ENCODE measurements at regions not wholly inside any gene's neighbourhood (a gene's known extent, or its start where the extent isn't known, plus 50 kb on each side); places are given as distances from the start of the nearest gene placed in this dataset.
"Not testable (repeated sequence)": the region's sequence is repeated elsewhere in the genome, so short reads cannot be mapped to it uniquely, and the experiment has no call there.

DNA sequence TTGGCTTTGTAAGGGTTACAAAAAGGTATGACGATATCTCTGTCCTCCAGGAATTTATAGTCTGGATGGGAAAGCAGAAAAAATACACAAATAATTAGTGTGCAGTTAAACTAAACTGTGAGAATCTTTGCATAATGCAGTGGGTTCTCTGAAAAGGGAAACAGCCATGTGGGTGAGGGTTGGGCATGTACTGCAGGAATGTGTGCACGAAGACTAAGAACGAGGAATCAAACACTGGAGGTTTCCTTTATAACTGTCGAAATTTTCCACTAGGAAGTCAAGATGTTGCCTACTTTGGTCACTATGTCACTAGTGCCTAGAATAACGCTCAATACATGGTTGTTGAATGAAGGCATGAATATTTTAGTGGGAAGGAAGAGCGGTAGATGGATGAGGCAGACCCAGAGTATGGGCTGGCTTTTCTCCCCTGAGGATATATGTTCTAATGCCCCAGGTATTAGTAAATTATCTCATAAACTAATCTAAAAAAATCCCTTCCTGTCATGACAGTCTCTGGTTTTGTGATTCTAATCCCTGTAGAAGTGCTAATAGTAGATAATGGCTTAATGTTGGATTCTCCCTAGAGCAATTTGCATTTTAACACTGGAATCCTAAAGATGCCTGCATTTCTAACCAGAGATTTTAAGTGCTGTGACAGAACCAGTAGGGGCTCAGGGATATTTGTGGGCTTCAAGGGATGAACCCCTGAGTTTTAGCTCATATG lies 227.3 kb downstream of the NMUR2 start:
- no peak for DNase-seq

DNA sequence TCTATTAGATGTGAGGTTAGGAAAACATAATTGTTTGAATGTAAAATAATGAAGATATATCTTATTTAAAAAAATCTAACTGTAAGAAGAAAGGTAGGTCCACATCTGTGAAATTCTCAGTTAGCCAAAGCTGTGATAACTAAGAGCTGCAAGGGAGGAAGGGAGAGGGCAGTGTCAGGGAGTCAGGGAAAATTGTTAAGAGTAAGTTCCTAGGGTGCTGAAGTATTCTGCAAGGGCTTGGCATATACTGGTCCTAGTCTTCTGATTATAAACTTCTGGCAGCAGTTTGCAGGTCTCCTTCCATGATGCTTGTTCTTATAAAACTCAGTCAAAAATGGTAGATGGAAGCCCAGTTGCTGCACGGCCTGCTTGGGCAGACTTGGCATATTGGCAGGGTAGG lies 233.2 kb downstream of the NMUR2 start:
- DNase-seq: no peak

DNA sequence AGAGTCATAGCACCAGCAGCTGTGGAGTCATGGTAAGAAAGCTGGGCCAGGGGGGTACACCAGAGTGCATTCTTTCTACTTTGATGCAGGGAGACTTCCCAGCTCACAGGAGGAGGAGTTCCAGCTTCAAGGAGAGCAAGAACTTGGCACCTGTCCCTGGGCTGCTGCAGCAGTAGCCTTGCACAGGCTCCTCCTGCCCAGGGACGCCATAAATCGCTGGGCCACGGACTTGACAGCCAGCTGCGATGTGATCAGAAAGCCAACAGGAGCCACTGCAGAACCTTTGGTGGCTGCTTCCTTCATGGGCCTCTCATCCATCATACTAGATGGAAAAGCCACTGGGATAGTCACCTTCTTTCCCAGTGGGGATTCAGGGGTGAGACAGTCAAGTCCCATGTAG lies 234.7 kb downstream of the NMUR2 start:
- DNase-seq: no peak

DNA sequence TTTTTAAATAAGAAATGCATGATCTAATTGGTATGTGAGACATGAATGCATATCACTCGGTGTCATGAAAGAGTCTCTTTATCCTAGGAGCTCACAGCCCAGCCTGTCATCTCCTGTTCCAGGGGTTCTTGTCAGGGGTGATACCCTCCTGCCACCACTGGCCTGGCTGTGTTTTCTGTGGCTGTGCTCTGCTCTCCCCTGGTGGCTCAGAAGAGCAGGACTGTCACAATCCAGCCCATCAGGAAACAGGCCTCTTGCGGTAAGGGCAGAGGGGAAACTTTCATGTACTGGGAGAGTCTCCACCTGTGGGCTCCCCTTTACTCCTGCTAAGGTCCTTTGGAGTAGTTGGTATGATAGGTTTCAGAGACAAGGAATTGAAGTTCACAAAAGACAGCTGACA lies 240.2 kb upstream of the GLRA1 start:
- DNase-seq: no peak

DNA sequence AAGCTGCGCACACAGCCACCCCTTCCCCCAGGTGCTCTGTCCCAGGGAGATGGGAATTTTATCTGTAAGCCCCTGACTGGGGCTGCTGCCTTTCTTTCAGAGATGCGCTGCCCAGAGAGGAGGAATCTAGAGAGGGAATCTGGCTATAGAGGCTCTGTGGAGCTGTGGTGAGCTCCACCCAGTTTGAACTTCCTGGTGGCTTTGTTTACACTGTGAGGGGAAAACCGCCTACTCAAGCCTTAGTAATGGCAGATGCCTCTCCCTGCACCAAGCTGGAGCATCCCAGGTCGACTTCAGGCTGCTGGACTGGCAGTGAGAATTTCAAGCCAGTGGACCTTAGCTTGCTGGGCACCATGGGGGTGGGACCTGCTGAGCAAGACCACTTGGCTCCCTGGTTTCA lies 235.2 kb upstream of the GLRA1 start:
- not testable (repeated sequence) for DNase-seq

DNA sequence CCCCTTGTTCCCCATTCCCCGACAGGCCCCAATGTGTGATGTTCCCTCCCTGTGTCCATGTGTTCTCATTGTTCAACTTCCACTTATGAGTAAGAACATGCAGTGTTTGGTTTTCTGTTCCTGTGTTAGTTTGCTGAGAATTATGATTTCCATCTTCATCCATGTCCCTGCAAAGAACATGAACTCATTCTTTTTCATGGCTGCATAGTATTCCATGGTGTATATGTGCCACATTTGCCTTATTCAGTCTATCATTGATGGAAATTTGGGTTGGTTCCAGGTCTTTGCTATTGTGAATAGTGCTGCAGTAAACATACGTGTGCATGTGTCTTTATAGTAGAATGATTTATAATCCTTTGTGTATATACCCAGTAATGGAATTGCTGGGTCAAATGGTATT lies 229.8 kb upstream of the GLRA1 start:
- DNase-seq: not testable (repeated sequence)

DNA sequence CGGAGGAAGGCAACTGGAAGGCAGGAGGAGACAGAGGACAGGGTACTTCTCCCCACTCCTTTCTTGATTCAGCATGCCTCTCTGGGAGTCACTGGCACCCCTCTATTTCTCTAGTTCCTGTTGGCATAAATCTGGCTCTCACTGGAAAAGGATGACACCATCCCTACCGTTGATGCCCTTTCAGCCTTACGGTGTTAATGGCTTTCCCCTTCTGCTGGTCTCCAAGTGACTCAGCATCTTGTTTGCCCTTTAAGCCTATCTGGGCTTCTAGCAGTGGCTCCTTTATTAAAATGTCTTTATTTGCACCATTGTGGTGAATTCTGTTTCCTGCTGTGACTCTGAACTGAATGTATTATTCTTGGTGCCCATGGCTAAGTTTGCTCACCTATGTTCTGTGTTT lies 227.3 kb upstream of the GLRA1 start:
- no peak for DNase-seq

DNA sequence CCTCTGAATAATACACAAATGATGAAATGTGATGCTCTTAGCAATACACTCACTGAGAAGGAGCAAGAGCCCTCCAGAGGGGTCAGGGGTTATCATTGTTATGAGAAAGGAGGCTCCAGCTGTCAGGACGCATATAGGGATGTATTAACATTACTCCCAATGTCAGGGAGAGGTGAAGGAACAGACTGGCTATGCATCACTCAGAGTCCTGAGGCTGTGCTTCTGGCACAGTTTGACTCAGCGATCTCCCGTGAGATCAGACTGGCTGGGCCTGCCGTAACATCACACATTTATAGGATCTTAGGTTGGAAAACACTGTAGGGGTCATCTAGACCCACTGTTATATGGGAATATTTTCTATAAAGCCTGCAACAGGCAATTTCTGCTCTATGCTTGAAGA lies 226.5 kb upstream of the GLRA1 start:
- DNase-seq: no peak

DNA sequence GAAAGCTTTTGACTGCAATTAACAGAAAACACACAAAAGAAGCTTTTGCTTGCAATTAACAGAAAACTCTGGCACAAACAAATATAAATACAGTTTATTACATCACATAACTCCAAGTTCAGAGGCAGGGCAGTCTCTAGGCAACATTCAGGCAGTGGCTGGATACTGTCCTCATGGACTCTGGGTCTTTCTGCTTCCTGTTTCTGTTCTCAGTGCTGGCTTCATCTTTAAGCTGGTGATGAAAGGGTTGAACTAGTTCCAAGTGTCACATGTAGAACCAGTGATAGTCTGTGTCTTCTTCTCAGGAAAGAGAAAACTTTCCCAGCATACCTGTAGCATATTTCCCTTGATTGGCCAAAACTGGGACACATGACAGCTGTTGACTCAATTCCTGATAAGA lies 222.6 kb upstream of the GLRA1 start:
- DNase-seq: no peak

DNA sequence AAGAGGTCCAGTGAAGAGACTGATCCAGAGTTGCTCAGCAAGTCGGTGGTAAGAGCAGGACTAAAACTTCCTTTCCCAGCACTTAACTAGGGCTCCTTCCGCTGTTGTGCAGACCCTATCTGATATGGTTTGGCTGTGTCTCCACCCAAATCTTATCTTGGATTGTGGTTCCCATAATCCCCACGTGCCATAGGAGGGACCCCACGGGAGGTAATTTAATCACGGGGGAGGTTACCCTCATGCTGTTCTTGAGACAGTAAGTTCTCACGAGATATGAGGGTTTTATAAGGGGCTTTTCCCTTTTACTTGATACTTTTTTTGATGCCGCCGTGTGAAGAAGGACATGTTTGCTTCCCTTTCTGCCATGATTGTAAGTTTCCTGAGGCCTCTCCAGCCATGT lies 221.9 kb upstream of the GLRA1 start:
- DNase-seq: no peak

DNA sequence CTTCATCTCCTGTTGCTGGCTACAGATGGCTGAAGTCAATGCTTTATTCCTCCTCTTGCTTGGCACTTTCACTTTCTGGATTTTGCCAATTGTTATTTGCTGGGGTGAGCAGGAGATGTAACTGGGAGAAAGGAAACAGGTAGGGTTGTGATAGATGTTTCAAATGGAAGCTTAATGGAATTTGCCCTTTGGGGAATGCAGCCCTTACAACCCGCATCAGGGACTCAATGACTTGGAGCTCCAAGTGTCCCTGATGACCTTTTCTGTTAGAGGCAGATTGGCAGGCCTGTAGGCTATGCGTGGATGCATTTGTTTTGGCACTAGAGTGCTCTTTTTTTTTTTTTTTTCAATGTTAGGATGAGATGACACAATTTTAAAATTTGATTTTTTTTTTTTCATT lies 219.9 kb upstream of the GLRA1 start:
- no peak for DNase-seq

DNA sequence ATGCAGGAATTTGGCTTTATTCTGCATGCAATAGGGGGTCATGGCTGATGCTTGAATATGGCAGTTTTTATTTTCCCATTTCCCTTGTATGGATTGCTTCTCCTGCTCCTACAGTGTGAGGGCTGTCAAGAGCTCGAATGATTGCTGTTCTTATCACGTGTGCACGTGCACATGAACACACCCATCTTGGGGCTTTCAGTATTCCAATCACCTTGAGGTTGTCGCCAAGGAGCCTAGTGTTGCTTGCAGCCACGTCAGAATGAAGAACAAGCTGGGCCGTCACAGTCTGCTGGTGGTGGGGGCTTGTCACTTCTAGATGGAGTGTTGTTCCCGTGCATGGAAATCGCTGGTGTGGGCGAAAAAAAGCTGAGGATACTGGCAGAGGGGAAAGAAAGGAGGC lies 219.4 kb upstream of the GLRA1 start:
- DNase-seq: no peak

DNA sequence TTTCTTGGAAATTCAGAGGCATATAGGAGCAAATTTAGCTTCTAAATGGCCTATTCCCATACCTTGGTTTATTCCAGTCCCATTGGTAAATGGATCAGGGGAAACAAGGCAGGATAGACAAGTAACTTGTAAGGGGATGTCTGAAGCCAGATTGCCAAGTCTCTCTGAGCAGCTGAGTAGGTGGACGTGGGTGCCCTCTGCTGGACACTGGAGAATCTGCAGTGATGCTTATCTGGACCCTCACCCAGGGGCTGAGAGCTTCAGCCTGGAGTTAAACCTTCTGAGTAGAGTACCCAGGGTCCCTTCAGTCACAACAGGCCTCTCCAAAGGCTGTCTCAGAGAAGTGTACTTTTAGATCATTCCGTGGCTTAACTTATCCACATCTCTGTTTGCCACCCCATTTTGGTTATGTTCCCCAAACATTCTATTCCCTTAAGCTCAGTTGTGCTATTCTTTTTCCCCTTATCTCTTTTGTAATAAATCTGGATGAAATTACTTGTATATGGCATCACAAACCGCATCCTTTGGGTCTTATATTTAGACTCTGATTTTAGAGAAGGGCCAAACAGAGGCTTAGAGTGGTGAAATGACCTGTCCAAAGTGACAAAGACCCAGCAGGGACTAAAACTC lies 218.3 kb upstream of the GLRA1 start:
- peak; percentile 3 to 53 for DNase-seq

DNA sequence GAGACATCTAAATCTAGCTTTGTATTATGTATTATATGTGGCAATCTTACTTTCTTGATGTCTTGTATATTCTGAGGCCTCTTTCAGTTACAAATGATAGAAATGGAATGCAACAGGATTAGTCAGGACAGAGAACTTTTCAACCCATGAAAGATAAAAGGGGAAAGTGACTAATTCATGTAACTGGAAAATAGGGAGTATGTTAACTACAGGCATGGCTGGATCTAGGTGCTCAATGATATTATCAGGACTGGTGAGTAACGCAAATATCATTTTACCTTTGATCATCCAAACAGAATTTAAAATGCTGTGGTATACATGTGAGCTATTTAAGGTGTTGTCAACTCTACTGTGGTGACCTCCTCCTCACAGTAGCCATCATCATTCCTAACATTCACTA lies 215.7 kb upstream of the GLRA1 start:
- DNase-seq: no peak

DNA sequence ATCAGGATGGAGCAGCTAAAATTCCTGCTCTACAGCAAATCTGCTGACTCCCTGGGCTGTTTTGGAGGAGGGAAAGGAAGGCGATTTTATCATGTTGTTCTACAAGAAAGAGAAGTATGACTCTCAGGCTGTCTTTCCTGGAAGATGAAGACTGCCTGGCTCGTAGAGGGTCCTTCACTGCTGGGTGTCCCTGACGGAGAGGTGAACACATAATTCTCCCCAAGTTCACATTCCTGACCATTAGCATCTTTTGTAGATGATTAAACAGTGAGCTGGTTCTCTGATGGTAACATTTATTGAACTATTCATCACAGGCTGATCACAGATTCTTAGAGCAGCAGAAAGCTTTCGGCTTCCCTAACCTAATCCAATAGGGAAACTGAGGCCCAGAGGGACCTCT lies 212.4 kb upstream of the GLRA1 start:
- no peak for DNase-seq

DNA sequence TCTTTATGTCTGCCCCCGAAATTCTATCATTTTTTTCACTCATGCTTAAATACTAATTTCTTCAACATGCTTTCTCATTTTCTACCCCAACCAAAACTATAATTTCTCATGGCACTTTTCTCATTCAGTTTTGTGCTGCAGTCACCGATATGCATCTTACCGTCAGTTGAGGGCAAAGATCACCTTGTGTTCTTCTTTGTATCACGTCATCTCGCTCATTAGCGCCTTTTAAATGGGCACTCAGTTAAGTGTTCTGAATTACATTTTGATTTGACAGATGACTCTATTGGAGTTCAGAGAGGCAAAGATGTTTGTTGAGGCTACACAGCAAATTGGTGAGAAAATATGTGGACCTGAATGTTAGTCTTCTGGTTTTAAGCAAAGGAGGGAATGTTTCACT lies 211.7 kb upstream of the GLRA1 start:
- DNase-seq: no peak

DNA sequence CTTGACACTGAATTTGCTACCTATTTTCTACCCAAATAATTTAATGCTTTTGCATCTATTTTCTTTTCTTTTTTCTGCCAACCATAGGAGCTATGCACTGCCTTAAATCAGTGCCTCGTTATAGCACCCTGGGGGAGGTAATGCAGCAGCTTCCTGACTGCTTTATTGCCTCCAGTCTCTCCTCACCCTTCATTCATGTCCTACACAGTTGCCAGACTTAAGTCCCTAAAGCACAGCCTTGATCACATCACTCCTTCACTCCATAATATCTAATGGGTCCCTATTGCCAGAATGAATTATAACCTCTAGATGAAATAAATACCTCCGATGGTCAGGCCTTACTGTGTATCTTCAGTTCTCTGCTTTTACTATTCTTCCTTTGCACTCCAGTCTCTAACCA lies 211.2 kb upstream of the GLRA1 start:
- no peak for DNase-seq

DNA sequence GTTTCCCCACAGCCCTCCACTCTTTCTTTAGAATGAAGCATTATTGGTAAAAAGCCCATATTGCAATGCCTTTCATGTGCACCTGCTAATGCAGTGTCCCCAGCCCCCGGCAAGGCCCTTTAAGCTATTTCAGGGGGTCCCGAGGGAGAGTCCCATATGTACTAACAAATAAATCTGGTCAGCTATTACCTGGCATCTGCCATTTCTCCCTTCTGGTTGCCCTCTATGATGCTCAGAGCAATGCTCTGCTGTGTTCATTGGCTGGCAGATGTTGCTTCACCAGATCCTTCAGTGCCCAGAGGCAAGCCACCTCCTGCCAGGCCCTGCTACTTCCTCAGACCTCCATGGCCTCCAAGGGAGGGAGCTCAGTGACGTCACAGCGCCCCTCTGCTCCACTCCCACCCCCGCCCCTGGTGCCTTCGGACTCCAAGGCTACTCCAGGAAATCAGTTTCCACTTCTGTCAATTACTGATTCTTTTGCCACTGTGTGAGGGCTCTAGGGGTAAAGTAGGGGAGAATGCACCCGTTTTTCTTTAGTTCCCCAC lies 201.1 kb upstream of the GLRA1 start:
- DNase-seq: no peak

DNA sequence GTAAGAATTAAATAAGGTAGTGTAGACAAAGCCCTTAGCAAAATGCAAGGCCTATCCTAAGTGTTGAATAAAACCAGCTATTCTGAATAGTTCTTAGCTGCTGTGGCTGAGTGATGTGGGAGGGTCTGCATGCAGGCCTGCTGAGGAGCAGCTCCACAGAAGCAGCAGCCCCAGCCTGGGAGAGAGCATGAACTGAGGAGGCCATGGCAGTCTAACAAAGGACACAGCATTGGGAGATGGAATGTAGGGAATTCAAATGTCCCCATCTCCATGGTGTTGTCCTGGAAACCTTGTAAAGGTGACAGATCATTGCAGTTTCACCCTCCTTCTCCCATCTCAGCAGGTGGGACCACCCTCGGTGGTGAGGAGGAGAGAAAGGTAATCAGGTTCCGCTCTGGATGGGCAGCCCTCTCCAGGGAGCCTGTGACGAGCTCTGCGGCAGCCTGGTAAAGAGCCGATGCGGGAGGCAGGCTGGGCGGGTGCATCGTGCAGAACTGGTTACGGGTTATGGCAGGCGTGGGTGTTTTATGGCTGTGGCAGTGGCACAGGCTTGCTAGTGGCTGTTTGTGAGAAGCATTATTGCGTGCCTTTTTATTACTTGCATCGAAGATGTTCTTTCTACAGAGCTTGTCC lies 199.9 kb upstream of the GLRA1 start:
- DNase-seq: no peak

DNA sequence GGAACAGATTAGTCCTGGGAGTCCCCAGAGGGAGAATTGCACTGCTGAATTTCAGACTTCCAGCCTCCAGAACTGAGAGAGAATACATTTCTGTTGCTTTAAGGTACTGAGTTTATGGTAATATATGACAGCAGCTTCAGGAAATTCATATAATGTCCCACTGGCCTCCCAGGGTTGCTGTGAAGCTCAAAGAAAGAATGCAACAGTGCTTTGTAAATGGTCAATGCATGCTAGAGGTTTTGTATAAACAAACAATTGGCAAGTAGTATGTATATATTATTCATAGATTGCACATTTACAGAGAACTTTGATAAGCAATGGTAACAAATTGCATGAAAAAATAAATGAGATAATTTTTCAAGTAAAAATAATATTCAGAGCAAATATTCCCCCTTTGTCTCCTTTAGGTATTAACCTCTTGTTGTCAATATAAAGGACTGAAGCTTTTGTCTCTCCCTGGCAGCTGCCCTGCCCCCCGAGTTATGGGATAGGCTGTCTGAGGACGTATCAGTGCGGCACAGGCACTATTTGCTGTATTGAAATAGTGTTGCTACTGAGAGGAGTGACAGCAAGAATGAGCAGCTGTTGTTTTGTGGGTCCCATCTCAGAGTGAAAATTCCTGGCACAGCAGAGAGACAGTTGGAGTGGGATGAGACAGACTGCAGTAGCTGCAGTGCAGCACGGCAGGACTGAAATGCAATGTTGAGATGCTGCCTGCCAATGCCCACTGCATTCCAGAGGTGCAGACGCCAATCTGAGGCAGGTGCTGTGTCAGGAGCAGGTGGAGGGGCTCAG lies 194.2 kb upstream of the GLRA1 start:
- DNase-seq: no peak

DNA sequence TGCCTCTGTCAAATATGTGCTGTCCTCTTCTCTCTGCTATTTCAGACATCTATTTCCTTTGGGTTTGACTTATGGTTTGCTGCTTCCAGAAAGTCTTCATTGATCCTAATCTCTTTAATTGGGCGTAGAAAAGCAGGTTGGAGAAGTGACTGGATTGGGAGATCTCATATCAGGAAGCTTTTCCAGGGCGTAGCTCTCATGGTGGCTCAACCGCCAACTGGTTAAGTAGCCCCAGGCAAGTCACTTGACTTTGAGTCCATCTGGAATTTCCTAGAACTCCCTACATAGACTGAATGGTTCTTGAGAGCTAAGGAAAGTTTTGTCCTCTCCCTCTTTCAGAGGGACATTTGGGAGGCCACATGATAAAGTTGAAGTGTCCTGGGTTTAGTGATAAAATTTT lies 192.3 kb upstream of the GLRA1 start:
- no peak for DNase-seq

DNA sequence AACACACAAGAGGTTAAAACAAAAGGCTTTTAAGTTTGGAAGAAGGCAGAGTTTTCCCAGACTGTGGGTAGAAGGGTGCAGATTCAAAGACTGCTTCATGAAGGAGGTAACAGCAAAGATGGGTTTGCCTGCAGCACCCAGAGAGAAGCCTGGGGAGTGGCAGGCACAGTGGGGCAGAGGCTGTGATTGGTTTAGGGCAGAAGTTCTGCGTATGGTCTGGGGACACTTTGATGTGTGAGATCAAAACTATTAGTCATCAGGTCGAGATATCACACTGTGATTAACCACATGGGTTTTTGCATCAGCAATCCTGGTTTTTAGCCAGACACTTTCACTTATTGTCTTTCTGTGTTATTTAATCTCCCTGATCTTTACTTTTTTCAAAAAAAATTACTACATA lies 188.8 kb upstream of the GLRA1 start:
- no peak for DNase-seq

DNA sequence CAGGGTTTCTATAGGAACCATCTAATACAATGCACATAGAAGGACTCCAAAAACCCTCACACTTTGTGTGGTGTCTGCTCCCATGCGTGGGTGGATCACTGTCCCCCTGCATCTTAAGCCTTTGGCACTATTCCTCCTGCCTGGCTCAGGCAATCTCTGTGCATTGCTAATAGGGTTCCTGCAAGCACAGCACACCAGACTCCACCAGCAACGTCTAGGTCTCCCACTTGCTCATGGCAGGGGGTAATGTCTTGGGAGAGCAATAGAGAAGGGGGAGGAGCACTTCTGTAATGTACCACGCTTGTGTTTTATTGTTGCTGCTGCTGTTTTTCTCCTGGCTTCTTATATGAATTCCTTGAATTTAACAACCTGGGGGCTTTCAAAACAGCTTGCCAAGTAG lies 182.6 kb upstream of the GLRA1 start:
- no peak for DNase-seq

DNA sequence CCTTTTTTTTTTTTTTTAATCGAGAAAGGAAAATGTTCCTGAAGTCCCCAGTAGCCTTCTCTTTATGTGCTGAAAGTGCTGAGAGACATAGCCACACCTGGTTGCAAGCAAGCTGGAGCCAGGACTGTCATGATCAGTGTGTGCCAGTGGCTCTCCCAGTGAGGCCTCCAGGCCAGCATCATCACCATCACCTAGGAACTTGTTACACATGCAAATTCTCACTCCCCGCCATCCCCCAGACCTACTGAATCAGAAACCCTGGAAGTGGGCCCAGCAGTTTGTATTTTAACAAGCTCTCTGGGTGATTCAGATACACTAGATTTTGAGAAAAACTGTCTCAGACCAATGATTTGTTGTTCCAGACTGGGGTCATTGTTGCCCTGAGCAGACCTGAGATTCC lies 181.9 kb upstream of the GLRA1 start:
- DNase-seq: no peak
